ENCODE measurements at regions not wholly inside any gene's neighbourhood (a gene's known extent, or its start where the extent isn't known, plus 50 kb on each side); places are given as distances from the start of the nearest gene placed in this dataset.
"Not testable (repeated sequence)": the region's sequence is repeated elsewhere in the genome, so short reads cannot be mapped to it uniquely, and the experiment has no call there.

DNA sequence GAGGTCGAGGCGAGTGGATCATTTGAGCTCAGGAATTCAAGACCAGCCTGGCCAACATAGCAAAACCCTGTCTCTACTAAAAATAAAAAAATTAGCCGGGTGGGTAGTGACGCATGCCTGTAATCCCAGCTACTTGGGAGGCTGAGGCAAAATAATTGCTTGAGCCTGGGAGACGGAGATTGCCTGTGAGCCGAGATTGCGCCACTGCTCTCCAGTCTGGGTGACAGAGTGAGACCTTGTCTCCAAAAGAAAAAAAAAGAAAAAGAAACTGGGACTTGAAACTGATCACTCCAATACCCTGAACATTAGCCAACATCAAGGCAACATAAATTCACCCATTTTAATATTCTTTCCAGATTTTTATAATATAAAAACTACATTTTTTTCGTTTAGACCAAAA lies 874.6 kb upstream of the MBL2 start:
- CTCF ChIA-PET; H3K36me3 Mint-ChIP-seq; DNase-seq; H3K4me1 ChIP-seq (ENCODE audit: insufficient read depth, low read length); H3K27ac ChIP-seq (ENCODE audit: low read depth, low read length); H3K27me3 Mint-ChIP-seq; H3K27ac Mint-ChIP-seq; H3K4me3 Mint-ChIP-seq; H3K36me3 ChIP-seq (ENCODE audit: insufficient read depth, low read length); H3K4me3 ChIP-seq (ENCODE audit: low read length); H3K4me1 Mint-ChIP-seq; H3K9me3 ChIP-seq (ENCODE audit: low read length); H3K27me3 ChIP-seq (ENCODE audit: insufficient read depth, low read length, poor library complexity, severe bottlenecking); POLR2A ChIA-PET: not testable (repeated sequence)
- H3K9me3 Mint-ChIP-seq = peaks cover 0 to 32% (median 4%) of the 10 kb centered on the region in 5 donors

DNA sequence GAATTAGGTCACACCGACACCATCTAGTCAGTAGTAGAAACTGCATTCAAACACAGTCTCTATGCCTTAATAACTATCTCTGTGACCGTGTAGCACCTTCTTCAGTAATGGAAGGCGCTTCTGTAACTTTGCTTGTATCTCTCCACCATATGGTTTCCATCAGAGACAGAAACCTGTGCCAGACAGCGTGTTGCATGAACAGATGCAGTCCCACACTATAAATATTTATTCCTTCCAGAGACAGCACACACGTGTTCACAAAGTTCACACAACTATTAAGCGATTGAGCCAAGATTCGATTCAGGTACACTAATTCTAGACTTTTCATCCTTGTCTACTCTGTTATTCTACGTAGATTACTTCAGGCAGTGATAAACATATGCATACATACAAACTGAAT lies 873.9 kb upstream of the MBL2 start:
- POLR2A ChIA-PET = no interaction called here

GRCh38 chr10:53645951-53646350 lies 873.4 kb upstream of the MBL2 start:
- Mint-ChIP-seq H3K36me3 (no peaks in the 10 kb centered on the region), H3K27me3 (no peaks in the 10 kb centered on the region), H3K4me3 (no peak overlapping the region), H3K27ac (no peak overlapping the region), H3K9me3 (peaks cover 0 to 30% (median 4%) of the 10 kb centered on the region in 5 donors), H3K4me1 (no peaks in the 10 kb centered on the region)
- POLR2A ChIA-PET = no interaction called here
- no peaks in the 10 kb centered on the region for H3K4me1 ChIP-seq (ENCODE audit: insufficient read depth, low read length)
- CTCF ChIA-PET = no interaction called here
- no peaks in the 10 kb centered on the region for H3K36me3 ChIP-seq (ENCODE audit: insufficient read depth, low read length)
- H3K9me3 ChIP-seq (ENCODE audit: low read length) = no peaks in the 10 kb centered on the region
- DNase-seq = no peak
- H3K27ac ChIP-seq (ENCODE audit: low read depth, low read length) = no peak overlapping the region
- no peaks in the 10 kb centered on the region for H3K27me3 ChIP-seq (ENCODE audit: insufficient read depth, low read length, poor library complexity, severe bottlenecking)
- H3K4me3 ChIP-seq (ENCODE audit: low read length) = no peak overlapping the region

More for the DNA sequence above, 873.9 kb upstream of the MBL2 start:
- Histone ChIP-seq H3K4me3 (ENCODE audit: low read length) (no peak overlapping the region), H3K36me3 (ENCODE audit: insufficient read depth, low read length) (no peaks in the 10 kb centered on the region), H3K27me3 (ENCODE audit: insufficient read depth, low read length, poor library complexity, severe bottlenecking) (no peaks in the 10 kb centered on the region), H3K4me1 (ENCODE audit: insufficient read depth, low read length) (no peaks in the 10 kb centered on the region), H3K9me3 (ENCODE audit: low read length) (no peaks in the 10 kb centered on the region), H3K27ac (ENCODE audit: low read depth, low read length) (no peak overlapping the region)
- no peak for DNase-seq
- Mint-ChIP-seq H3K27ac (no peak overlapping the region), H3K9me3 (peaks cover 0 to 30% (median 4%) of the 10 kb centered on the region in 5 donors), H3K4me3 (no peak overlapping the region), H3K27me3 (no peaks in the 10 kb centered on the region), H3K4me1 (no peaks in the 10 kb centered on the region), H3K36me3 (no peaks in the 10 kb centered on the region)
- CTCF ChIA-PET = no interaction called here

DNA sequence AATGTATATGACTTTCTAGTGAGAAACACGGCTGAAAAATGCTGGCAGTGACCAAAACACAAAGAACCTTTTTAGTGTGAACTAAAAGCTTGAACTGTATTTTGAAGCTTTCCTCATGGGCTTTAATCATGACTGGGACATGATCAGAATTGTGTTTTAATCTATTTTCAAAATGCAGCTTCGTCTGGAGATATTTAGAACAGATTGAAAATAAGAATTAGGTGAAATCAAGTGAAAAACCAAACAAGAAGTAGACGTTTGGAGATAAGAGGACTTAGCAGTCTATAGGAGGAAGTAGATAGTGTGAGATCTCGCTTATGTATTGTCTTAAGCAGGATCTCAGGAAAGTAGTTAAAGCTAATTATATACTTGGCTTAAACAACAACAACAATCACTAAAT lies 865.4 kb upstream of the MBL2 start:
- Histone ChIP-seq H3K9me3 (ENCODE audit: low read length) (no peaks in the 10 kb centered on the region), H3K4me3 (ENCODE audit: low read length) (no peak overlapping the region), H3K27me3 (ENCODE audit: insufficient read depth, low read length, poor library complexity, severe bottlenecking) (no peaks in the 10 kb centered on the region), H3K27ac (ENCODE audit: low read depth, low read length) (no peak overlapping the region), H3K4me1 (ENCODE audit: insufficient read depth, low read length) (no peaks in the 10 kb centered on the region), H3K36me3 (ENCODE audit: insufficient read depth, low read length) (no peaks in the 10 kb centered on the region)
- no peak for DNase-seq
- no peaks in the 10 kb centered on the region for H3K4me1 Mint-ChIP-seq
- H3K27me3 Mint-ChIP-seq = no peaks in the 10 kb centered on the region
- no peak overlapping the region for H3K4me3 Mint-ChIP-seq
- peaks cover 5 to 18% (median 8%) of the 10 kb centered on the region in 5 donors for H3K9me3 Mint-ChIP-seq
- CTCF ChIA-PET = no interaction called here
- H3K27ac Mint-ChIP-seq = no peak overlapping the region
- no peaks in the 10 kb centered on the region for H3K36me3 Mint-ChIP-seq
- POLR2A ChIA-PET = no interaction called here

- Histone ChIP-seq H3K27ac (ENCODE audit: low read depth, low read length) (no peak overlapping the region), H3K36me3 (ENCODE audit: insufficient read depth, low read length) (no peaks in the 10 kb centered on the region), H3K4me3 (ENCODE audit: low read length) (no peak overlapping the region), H3K4me1 (ENCODE audit: insufficient read depth, low read length) (no peaks in the 10 kb centered on the region), H3K27me3 (ENCODE audit: insufficient read depth, low read length, poor library complexity, severe bottlenecking) (no peaks in the 10 kb centered on the region), H3K9me3 (ENCODE audit: low read length) (no peaks in the 10 kb centered on the region)
- Mint-ChIP-seq H3K4me1 (no peaks in the 10 kb centered on the region), H3K9me3 (peaks cover 17 to 47% (median 21%) of the 10 kb centered on the region in 5 donors), H3K4me3 (no peak overlapping the region), H3K36me3 (no peaks in the 10 kb centered on the region), H3K27ac (no peak overlapping the region), H3K27me3 (no peaks in the 10 kb centered on the region)
- POLR2A ChIA-PET = no interaction called here
- CTCF ChIA-PET = no interaction called here
- no peak for DNase-seq
Measured at GRCh38 chr10:53624722-53625121, 852.1 kb upstream of the MBL2 start.

GRCh38 chr10:53622201-53622600 lies 849.6 kb upstream of the MBL2 start:
- no peaks in the 10 kb centered on the region for H3K4me1 Mint-ChIP-seq
- CTCF ChIA-PET = no interaction called here

DNA sequence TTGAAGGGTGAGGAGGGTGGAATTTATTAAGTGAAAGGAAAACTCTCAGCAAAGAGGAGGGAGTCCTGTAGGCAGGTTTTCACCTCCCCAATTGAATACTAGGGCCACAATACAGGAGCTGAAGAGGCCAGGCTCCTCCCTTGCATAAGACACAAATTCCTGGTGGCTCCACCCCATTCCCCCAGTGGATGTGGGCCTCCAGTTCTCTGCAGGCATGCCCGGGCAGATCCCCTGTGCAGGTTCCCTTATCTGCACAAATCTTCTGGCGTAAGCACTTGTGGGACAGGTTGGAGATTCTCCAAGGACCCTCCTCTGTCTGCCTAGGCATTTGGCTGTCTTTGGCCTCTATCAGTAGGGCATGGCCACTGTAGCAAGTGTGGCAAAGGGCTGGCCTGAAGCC lies 847.1 kb upstream of the MBL2 start:
- H3K9me3 ChIP-seq (ENCODE audit: low read length) = no peaks in the 10 kb centered on the region
- no peak for DNase-seq
- no peaks in the 10 kb centered on the region for H3K36me3 ChIP-seq (ENCODE audit: insufficient read depth, low read length)
- no peaks in the 10 kb centered on the region for H3K4me1 ChIP-seq (ENCODE audit: insufficient read depth, low read length)
- Mint-ChIP-seq H3K27me3 (no peaks in the 10 kb centered on the region), H3K4me1 (no peaks in the 10 kb centered on the region), H3K4me3 (no peak overlapping the region), H3K9me3 (peaks cover 9 to 43% (median 19%) of the 10 kb centered on the region in 5 donors), H3K36me3 (no peaks in the 10 kb centered on the region), H3K27ac (no peak overlapping the region)
- POLR2A ChIA-PET = no interaction called here
- no peak overlapping the region for H3K27ac ChIP-seq (ENCODE audit: low read depth, low read length)
- no peak overlapping the region for H3K4me3 ChIP-seq (ENCODE audit: low read length)
- H3K27me3 ChIP-seq (ENCODE audit: insufficient read depth, low read length, poor library complexity, severe bottlenecking) = no peaks in the 10 kb centered on the region
- CTCF ChIA-PET = no interaction called here

More at GRCh38 chr10:53622201-53622600, 849.6 kb upstream of the MBL2 start:
- Mint-ChIP-seq H3K9me3 (peaks cover 11 to 53% (median 20%) of the 10 kb centered on the region in 5 donors), H3K27ac (no peak overlapping the region), H3K4me3 (no peak overlapping the region), H3K27me3 (no peaks in the 10 kb centered on the region), H3K36me3 (no peaks in the 10 kb centered on the region)
- no peaks in the 10 kb centered on the region for H3K36me3 ChIP-seq (ENCODE audit: insufficient read depth, low read length)
- H3K9me3 ChIP-seq (ENCODE audit: low read length) = no peaks in the 10 kb centered on the region
- no peak overlapping the region for H3K27ac ChIP-seq (ENCODE audit: low read depth, low read length)
- H3K4me3 ChIP-seq (ENCODE audit: low read length) = no peak overlapping the region
- DNase-seq = no peak
- no peaks in the 10 kb centered on the region for H3K4me1 ChIP-seq (ENCODE audit: insufficient read depth, low read length)
- H3K27me3 ChIP-seq (ENCODE audit: insufficient read depth, low read length, poor library complexity, severe bottlenecking) = no peaks in the 10 kb centered on the region
- POLR2A ChIA-PET = no interaction called here

GRCh38 chr10:53607691-53608090 lies 835.1 kb upstream of the MBL2 start:
- Histone ChIP-seq H3K9me3 (ENCODE audit: low read length) (no peaks in the 10 kb centered on the region), H3K27me3 (ENCODE audit: insufficient read depth, low read length, poor library complexity, severe bottlenecking) (no peaks in the 10 kb centered on the region), H3K4me1 (ENCODE audit: insufficient read depth, low read length) (no peaks in the 10 kb centered on the region), H3K27ac (ENCODE audit: low read depth, low read length) (no peak overlapping the region), H3K36me3 (ENCODE audit: insufficient read depth, low read length) (no peaks in the 10 kb centered on the region), H3K4me3 (ENCODE audit: low read length) (no peak overlapping the region)
- H3K27ac Mint-ChIP-seq = peak overlapping the region in 1 of 8 donors; percentile 54
- ChIA-PET CTCF (no interaction called here), POLR2A (no interaction called here)
- H3K4me1 Mint-ChIP-seq = no peaks in the 10 kb centered on the region
- H3K36me3 Mint-ChIP-seq = peaks cover 0 to 1% (median 0%) of the 10 kb centered on the region in 3 donors
- H3K4me3 Mint-ChIP-seq = no peak overlapping the region
- peaks cover 0 to 33% (median 15%) of the 10 kb centered on the region in 5 donors for H3K9me3 Mint-ChIP-seq
- no peak for DNase-seq
- H3K27me3 Mint-ChIP-seq = no peaks in the 10 kb centered on the region

- H3K27me3 Mint-ChIP-seq = no peaks in the 10 kb centered on the region
- H3K9me3 ChIP-seq (ENCODE audit: low read length) = no peaks in the 10 kb centered on the region
- DNase-seq = no peak
- peaks cover 0 to 33% (median 13%) of the 10 kb centered on the region in 5 donors for H3K9me3 Mint-ChIP-seq
- POLR2A ChIA-PET = no interaction called here
- H3K27me3 ChIP-seq (ENCODE audit: insufficient read depth, low read length, poor library complexity, severe bottlenecking) = no peaks in the 10 kb centered on the region
- H3K4me1 ChIP-seq (ENCODE audit: insufficient read depth, low read length) = no peaks in the 10 kb centered on the region
- no peak overlapping the region for H3K4me3 ChIP-seq (ENCODE audit: low read length)
- H3K27ac Mint-ChIP-seq = no peak overlapping the region
- CTCF ChIA-PET = no interaction called here
- H3K4me3 Mint-ChIP-seq = no peak overlapping the region
- no peaks in the 10 kb centered on the region for H3K36me3 ChIP-seq (ENCODE audit: insufficient read depth, low read length)
- H3K27ac ChIP-seq (ENCODE audit: low read depth, low read length) = no peak overlapping the region
- H3K4me1 Mint-ChIP-seq = no peaks in the 10 kb centered on the region
- H3K36me3 Mint-ChIP-seq = peaks cover 0 to 1% (median 0%) of the 10 kb centered on the region in 3 donors
Measured at GRCh38 chr10:53606981-53607380, 834.4 kb upstream of the MBL2 start.

Data from CD8-positive, alpha-beta memory T cell (primary cell).